Panc1 (cell line): ENCODE measurements at regions not wholly inside any gene's neighbourhood (a gene's known extent, or its start where the extent isn't known, plus 50 kb on each side); places are given as distances from the start of the nearest gene placed in this dataset.

Source experiments
- CTCF ChIP-seq: fragments of 450-650 bp; IDR thresholded peaks from 2 replicates; pipeline ENCODE4 v1.5.1; 2017; ENCODE audit warnings: mild to moderate bottlenecking
- POLR2AphosphoS5 ChIP-seq: IDR thresholded peaks from 2 replicates; pipeline ENCODE4 v1.6.1; 2012; ENCODE audit warnings: mild to moderate bottlenecking, low read depth, low read length, moderate library complexity
- REST ChIP-seq, 2 experiments: IDR thresholded peaks; 2 replicates each; pipeline ENCODE4 v1.6.1; 2011 to 2012; ENCODE audit warnings: low read depth in 2 of 2, control low read depth in 1 of 2, low read length in 1 of 2, mild to moderate bottlenecking in 1 of 2, moderate library complexity in 1 of 2; ENCODE audit not compliant: insufficient read depth in 1 of 2
- TCF7L2 ChIP-seq: IDR thresholded peaks from 2 replicates; pipeline ENCODE4 v1.6.1; 2011; ENCODE audit warnings: mild to moderate bottlenecking, low read depth, low read length, inconsistent platforms

- no peak for TF ChIP-seq CTCF
- no peak for TF ChIP-seq POLR2AphosphoS5
- no peak for TF ChIP-seq REST (IDR thresholded peaks at IDR 0.05; ENCODE audit: insufficient read depth in 1 of 2, low read depth in 2 of 2, low read length in 1 of 2)
- no peak for TF ChIP-seq TCF7L2
Measured at GRCh38 chr14:30082486-30082885, 154.8 kb upstream of the PRKD1 start.
